22Rv1 (cell line): ENCODE measurements at regions not wholly inside any gene's neighbourhood (a gene's known extent, or its start where the extent isn't known, plus 50 kb on each side); places are given as distances from the start of the nearest gene placed in this dataset.

Experiments used
- H3K27ac ChIP-seq: fragments of 450-650 bp; 2 replicates; pipeline ENCODE4 v1.5.1; 2017
- CTCF ChIP-seq: fragments of 450-650 bp; IDR thresholded peaks from 2 replicates; pipeline ENCODE4 v1.5.1; 2017; ENCODE audit warnings: mild to moderate bottlenecking
- ZFX ChIP-seq: fragments of 450-650 bp; IDR thresholded peaks from 2 replicates; pipeline ENCODE4 v1.6.1; 2017; ENCODE audit warnings: antibody characterized with exemption, borderline replicate concordance

GRCh38 chr17:72226322-72226721 is 105.5 kb downstream of the SOX9 start:
- TF ChIP-seq CTCF: no peak
- no peak overlapping the region for H3K27ac ChIP-seq

DNA sequence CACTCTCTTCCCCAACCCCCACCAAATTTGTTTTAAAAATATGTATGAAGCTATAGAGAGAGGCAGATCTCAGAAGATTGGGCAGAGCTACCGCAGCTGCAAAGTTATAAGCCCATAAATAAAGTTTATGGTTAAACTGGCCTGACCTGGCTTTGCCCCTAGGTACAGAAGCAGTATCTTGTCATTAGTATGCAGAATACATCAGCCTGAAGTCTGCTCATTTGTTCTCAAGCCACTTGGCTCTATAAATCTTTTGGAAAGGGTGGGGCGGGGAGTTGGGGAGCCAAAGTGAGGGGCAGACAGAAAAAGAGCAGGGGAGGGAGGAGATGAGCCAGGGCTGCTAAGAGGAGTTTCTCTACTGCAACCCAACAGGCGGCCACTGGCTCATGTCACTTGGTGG is 113.2 kb downstream of the SOX9 start:
- no peak for TF ChIP-seq ZFX
- TF ChIP-seq CTCF: no peak
- H3K27ac ChIP-seq: no peak overlapping the region

- no peak overlapping the region for H3K27ac ChIP-seq
- TF ChIP-seq CTCF: no peak
- no peak for TF ChIP-seq ZFX
Observed at GRCh38 chr17:72234985-72235384, 114.2 kb downstream of the SOX9 start.

DNA sequence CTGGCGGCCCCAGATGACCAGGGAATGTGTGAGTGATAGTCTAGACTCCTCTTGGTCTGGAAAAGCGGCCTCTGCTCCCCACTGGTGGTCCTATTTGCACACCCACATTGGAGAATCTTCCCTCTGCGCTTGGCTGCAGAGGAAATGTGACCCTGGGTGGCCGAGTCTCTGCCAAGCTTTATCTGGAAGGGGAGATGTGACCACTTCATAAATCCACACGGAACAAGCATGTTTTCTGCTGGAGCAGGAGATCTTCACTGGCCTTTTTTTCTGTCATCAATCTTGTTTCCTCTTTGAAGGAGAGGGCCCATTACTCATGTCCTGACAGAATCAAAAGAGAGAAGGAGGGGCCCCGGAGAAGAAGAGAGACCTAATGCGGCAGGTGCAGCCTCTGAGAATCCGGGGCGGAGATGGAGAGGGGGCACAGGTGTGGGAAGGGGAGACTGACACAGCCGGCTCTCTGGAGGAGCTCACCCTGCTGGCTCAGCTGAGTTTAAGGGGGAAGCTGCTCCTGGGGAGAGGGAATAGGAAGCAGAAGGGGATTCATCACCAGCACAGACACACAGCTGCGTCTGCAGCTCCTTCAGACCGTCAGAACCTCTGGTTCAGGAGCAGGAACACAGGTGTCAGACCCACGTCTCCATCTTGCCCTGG is 116.3 kb downstream of the SOX9 start:
- TF ChIP-seq ZFX (no peak), CTCF (no peak)
- H3K27ac ChIP-seq: no peak overlapping the region

DNA sequence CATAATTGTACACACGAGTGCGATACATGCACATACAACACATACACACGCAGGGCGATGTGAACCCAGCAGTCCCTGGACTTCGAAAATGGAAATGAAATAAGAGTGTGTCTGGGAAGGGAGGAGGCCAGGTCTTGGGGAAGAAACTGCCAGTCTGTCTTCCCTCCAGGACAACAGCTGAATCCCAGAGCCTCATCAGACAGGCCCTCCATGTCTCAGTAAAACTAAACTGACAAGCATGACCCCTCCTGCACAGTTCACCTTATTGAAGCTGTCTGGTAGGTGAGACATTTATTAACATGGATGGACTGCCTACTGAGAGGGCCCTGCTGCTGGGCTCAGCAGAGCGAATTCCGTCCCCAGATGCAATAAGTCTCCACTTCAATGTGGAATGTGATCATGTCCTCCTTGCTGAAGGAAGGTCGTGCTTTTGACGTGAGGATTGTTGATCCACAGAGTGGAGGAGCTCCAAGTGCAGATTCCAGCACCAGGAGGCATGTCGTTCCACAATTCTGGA is 117.4 kb downstream of the SOX9 start:
- no peak for TF ChIP-seq CTCF
- no peak for TF ChIP-seq ZFX

DNA sequence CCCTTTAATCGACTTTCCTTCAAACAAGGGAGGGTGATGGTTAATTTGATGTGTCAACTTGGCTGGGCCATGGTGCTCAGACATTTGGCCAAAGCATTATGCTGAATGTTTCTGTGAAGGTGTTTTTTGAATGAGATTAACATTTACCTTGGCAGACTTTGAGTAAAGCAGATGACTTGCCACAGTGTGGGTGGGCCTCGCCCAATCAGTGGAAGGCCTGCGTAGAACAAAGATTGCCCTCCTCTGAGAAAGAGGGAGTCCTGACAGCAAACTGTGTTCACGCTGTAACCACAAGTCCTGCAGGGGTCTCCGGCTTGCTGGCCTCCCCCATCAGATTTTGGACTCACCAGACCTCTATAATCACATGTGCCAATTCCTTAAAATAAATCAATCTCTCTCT is 118.7 kb downstream of the SOX9 start:
- no peak overlapping the region for H3K27ac ChIP-seq
- TF ChIP-seq ZFX (no peak), CTCF (no peak)

More for the DNA sequence above, 117.4 kb downstream of the SOX9 start:
- no peak overlapping the region for H3K27ac ChIP-seq

DNA sequence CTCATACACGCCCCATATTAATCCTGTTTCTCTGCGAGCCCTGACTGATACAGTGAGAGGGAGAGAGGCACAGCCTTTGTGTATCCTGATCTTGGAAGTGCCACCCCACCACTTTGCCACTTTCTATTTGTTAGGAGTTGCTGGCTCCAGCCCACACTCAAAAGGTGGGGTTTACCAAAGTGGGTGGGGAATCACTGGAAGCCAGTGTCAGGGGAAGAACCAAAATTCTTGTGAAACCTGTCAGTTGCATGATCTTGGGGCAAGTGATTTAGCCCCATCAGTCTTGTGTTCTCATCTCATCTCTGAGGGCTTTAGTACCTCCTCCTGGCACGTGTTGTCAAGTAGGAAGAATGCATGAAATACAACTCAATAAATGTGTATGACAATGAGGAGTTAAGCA is 119.5 kb downstream of the SOX9 start:
- no peak overlapping the region for H3K27ac ChIP-seq
- TF ChIP-seq ZFX (no peak), CTCF (no peak)
